Vagina (tissue), 2 donors: ENCODE measurements at regions not wholly inside any gene's neighbourhood (a gene's known extent, or its start where the extent isn't known, plus 50 kb on each side); places are given as distances from the start of the nearest gene placed in this dataset.

Experiments
- CTCF ChIP-seq, 3 experiments: fragments of 450-650 bp in 2 of 3; fragments of 200-600 bp in 1 of 3; sonication (generic) in 1 of 3; IDR thresholded peaks; one replicate each; pipeline ENCODE4 v1.5.1; 2017 to 2019; ENCODE audit warnings: antibody characterized with exemption in 3 of 3, mild to moderate bottlenecking in 2 of 3, moderate library complexity in 2 of 3
- POLR2A ChIP-seq, 2 donors: fragments of 450-650 bp; IDR thresholded peaks; one replicate each; pipeline ENCODE4 v1.6.1; 2017; ENCODE audit warnings: antibody characterized with exemption in 2 of 2, mild to moderate bottlenecking in 2 of 2, moderate library complexity in 2 of 2

- TF ChIP-seq POLR2A (IDR thresholded peaks at IDR 0.05) (no peak), CTCF (IDR thresholded peaks at IDR 0.05) (no peak)
Measured at GRCh38 chr15:95302809-95303208, 1027.7 kb upstream of the NR2F2 start.
